ENCODE measurements at regions not wholly inside any gene's neighbourhood (a gene's known extent, or its start where the extent isn't known, plus 50 kb on each side); places are given as distances from the start of the nearest gene placed in this dataset.

- no peak for DNase-seq
These were observed 325.0 kb downstream of the OTOL1 start for GRCh38 chr3:161821591-161821990.

- no peak for DNase-seq
These were observed 325.7 kb downstream of the OTOL1 start for GRCh38 chr3:161822291-161822690.

GRCh38 chr3:161823910-161824309 lies 327.3 kb downstream of the OTOL1 start:
- no peak for DNase-seq

- no peak for DNase-seq
These were observed 341.4 kb downstream of the OTOL1 start for GRCh38 chr3:161838021-161838420.

GRCh38 chr3:161848376-161848775 lies 351.8 kb downstream of the OTOL1 start:
- DNase-seq = no peak

GRCh38 chr3:161851941-161852566 lies 355.4 kb downstream of the OTOL1 start:
- DNase-seq = peak; percentile 19 to 52 (median 38)

GRCh38 chr3:161852744-161853143 lies 356.1 kb downstream of the OTOL1 start:
- DNase-seq = no peak

GRCh38 chr3:161854232-161854771 lies 357.7 kb downstream of the OTOL1 start:
- peak; percentile 20 to 32 (median 30) for DNase-seq

GRCh38 chr3:161859057-161859456 lies 362.4 kb downstream of the OTOL1 start:
- DNase-seq = no peak

- no peak for DNase-seq
These were observed 363.4 kb downstream of the OTOL1 start for GRCh38 chr3:161859865-161860450.

GRCh38 chr3:161863775-161864174 lies 367.2 kb downstream of the OTOL1 start:
- DNase-seq = no peak

GRCh38 chr3:161866176-161866575 lies 369.6 kb downstream of the OTOL1 start:
- DNase-seq = no peak

- DNase-seq = no peak
These were observed 378.9 kb downstream of the OTOL1 start for GRCh38 chr3:161875483-161875882.

- DNase-seq = no peak
These were observed 382.9 kb downstream of the OTOL1 start for GRCh38 chr3:161879470-161879869.

GRCh38 chr3:161884830-161885229 lies 388.2 kb downstream of the OTOL1 start:
- no peak for DNase-seq

GRCh38 chr3:161890147-161890625 lies 393.6 kb downstream of the OTOL1 start:
- DNase-seq = peak in 1 of 3 donors; percentile 1

GRCh38 chr3:161893972-161894371 lies 397.4 kb downstream of the OTOL1 start:
- DNase-seq = no peak

- DNase-seq = no peak
These were observed 398.0 kb downstream of the OTOL1 start for GRCh38 chr3:161894657-161895056.

- no peak for DNase-seq
These were observed 409.0 kb downstream of the OTOL1 start for GRCh38 chr3:161905520-161906132.

- no peak for DNase-seq
These were observed 417.3 kb downstream of the OTOL1 start for GRCh38 chr3:161913786-161914389.

GRCh38 chr3:161914703-161915417 lies 418.3 kb downstream of the OTOL1 start:
- DNase-seq = no peak

- no peak for DNase-seq
These were observed 418.8 kb downstream of the OTOL1 start for GRCh38 chr3:161915418-161915750.

- no peak for DNase-seq
These were observed 423.6 kb downstream of the OTOL1 start for GRCh38 chr3:161920196-161920595.

Measured in suppressor macrophage treated with lipopolysaccharide for 1 hour (primary cell).